KOPT-K1 (cell line): ENCODE measurements at regions not wholly inside any gene's neighbourhood (a gene's known extent, or its start where the extent isn't known, plus 50 kb on each side); places are given as distances from the start of the nearest gene placed in this dataset.

Experiments
- H3K27ac ChIP-seq: fragments of 200-600 bp; sonication (generic); 2 replicates; pipeline ENCODE4 v1.5.1; 2016; ENCODE audit warnings: antibody characterized with exemption, mild to moderate bottlenecking, low read depth, low read length; ENCODE audit not compliant: poor library complexity, severe bottlenecking
- H3K36me3 ChIP-seq: fragments of 200-600 bp; sonication (generic); 2 replicates; pipeline ENCODE4 v1.5.1; 2017; ENCODE audit warnings: antibody characterized with exemption, mild to moderate bottlenecking, low read length, moderate library complexity; ENCODE audit not compliant: insufficient read depth
- H3K9me3 ChIP-seq: fragments of 200-600 bp; sonication (generic); 2 replicates; pipeline ENCODE4 v1.5.1; 2017; ENCODE audit warnings: antibody characterized with exemption, low read length, mild to moderate bottlenecking; ENCODE audit not compliant: insufficient read depth, poor library complexity, severe bottlenecking

DNA sequence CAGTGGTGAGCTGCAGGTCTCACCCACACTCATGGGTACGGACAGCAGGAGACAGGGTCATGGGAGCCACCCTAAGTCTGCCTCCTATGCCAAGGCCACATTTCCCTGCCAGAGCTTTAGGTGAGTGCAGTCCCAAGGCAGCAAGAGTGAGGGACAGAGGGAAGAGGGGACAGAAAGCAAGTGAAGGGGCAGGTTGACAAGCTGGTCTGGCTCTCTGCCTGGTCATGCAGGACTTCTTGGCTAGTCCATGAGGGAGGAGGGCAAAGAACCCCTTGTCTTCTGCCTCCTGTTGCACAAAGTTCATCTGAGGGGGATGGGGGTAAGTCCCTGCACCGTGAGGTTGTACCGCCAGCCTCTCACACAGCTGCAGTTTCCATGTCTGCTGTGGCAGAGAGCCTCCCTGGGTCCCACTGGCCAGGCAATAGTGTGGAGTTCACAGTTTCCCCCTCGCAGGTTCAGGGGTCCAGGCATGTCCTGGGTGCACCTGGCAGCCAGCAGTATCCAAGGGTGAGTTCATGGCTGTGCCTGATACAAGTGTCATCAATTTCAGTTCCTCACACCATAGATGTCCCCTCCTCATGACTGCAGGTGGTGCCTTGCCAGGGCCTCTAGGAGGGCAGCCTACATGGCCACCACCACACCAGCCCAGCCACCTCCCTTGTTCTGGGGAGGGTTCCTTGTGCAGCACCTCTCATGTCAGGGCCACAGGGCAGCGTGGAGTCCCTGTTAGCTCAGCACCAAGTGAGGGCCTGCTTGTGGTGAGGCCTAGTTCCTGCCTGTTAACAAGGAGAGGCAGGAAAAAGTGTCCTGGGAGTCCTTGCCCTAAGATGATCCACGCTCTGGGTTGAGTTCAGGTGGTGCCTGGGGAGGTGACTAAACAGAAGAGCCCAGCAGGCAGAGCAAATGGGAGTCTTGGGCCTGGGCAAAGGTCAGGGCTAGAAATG, 72.5 kb downstream of the ADRA2C start:
- Histone ChIP-seq H3K27ac (no peak overlapping the region), H3K36me3 (no peaks in the 10 kb centered on the region), H3K9me3 (no peaks in the 10 kb centered on the region)

GRCh38 chr4:3845094-3845743, 79.0 kb downstream of the ADRA2C start:
- Histone ChIP-seq H3K27ac (no peak overlapping the region), H3K36me3 (no peaks in the 10 kb centered on the region), H3K9me3 (peaks cover 3% of the 10 kb centered on the region)

DNA sequence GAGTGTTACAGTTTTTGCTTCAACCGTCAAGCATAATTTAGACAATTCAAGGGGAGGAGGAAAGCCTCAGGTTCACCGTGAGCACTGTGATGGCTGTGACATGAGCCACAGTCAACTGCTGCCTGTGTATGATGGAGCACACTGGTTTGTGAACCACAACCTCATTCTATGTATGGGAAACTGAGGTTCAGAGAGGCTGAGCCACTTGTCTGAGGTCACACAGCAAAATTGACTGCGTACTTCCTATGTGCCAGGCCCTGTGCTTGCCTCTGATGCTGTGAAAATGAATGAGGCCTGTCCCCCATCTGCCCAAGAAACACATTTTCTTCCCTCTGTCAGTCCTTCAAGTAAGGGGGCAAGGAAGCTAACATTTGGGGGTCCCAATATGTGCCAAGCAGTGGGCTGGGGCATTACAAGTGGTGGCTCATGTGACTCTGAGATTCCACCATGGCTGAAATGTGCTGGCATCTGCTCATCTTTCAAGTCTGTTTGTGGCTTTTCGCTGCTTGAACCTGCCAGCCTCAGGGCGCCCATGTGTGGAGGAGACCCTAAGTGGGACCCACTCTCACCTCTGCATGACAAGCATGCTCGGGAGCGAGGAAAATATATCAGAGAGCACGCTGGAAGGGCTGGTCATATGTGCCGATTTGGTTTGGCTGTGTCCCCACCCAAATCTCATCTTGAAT, 79.7 kb downstream of the ADRA2C start:
- Histone ChIP-seq H3K27ac (no peak overlapping the region), H3K9me3 (peaks cover 4% of the 10 kb centered on the region), H3K36me3 (no peaks in the 10 kb centered on the region)

DNA sequence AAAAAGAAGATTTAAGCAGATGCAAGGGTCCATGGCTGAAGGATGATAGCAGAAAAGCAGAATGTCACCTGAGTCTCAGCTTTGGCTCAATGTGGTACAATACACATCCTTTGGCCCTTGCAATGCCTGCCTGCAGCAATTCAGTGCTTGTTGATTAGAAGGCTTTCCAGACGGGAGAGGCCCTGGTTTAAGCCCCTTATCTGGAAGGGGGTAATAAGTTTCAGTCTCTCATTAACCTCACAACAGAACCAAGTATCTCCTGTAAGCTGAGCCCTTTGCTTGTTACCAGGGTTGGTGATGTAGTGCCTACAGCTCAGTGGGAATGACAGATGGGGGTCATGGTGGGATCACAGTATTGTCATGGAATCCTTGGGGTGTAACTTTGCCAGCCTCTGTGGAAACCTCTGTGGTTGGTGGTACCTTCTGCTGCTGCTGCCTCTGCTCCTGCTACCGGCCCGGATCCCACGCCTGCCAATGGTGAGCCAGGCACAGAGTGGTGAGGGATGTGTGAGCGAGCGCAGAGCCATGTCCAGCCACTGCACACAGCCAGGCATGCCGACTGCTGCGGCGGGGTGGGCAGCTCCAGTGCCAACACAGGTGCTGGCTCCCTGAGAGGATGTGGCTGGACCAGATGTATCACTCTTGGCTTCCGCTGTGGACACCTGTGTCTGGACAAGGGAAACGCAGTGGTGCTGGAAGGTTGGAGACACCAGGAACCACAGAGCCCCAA, 81.2 kb downstream of the ADRA2C start:
- Histone ChIP-seq H3K36me3 (no peaks in the 10 kb centered on the region), H3K9me3 (peaks cover 4% of the 10 kb centered on the region), H3K27ac (no peak overlapping the region)

- Histone ChIP-seq H3K9me3 (peaks cover 4% of the 10 kb centered on the region), H3K27ac (no peak overlapping the region), H3K36me3 (no peaks in the 10 kb centered on the region)
Observed at GRCh38 chr4:3848323-3848722, 82.1 kb downstream of the ADRA2C start.

GRCh38 chr4:3849140-3849539, 83.0 kb downstream of the ADRA2C start:
- Histone ChIP-seq H3K36me3 (no peaks in the 10 kb centered on the region), H3K27ac (no peak overlapping the region), H3K9me3 (peaks cover 4% of the 10 kb centered on the region)

- Histone ChIP-seq H3K27ac (no peak overlapping the region), H3K36me3 (no peaks in the 10 kb centered on the region), H3K9me3 (peaks cover 4% of the 10 kb centered on the region)
Observed at GRCh38 chr4:3850128-3850527, 83.9 kb downstream of the ADRA2C start.

- no peak overlapping the region for H3K27ac ChIP-seq
- H3K9me3 ChIP-seq, result peaks cover 4% of the 10 kb centered on the region
Observed at GRCh38 chr4:3851211-3851610, 85.0 kb downstream of the ADRA2C start.

GRCh38 chr4:3851881-3852280, 85.7 kb downstream of the ADRA2C start:
- no peaks in the 10 kb centered on the region for H3K36me3 ChIP-seq
- no peak overlapping the region for H3K27ac ChIP-seq
- peaks cover 4% of the 10 kb centered on the region for H3K9me3 ChIP-seq

More at GRCh38 chr4:3851211-3851610, 85.0 kb downstream of the ADRA2C start:
- no peaks in the 10 kb centered on the region for H3K36me3 ChIP-seq

DNA sequence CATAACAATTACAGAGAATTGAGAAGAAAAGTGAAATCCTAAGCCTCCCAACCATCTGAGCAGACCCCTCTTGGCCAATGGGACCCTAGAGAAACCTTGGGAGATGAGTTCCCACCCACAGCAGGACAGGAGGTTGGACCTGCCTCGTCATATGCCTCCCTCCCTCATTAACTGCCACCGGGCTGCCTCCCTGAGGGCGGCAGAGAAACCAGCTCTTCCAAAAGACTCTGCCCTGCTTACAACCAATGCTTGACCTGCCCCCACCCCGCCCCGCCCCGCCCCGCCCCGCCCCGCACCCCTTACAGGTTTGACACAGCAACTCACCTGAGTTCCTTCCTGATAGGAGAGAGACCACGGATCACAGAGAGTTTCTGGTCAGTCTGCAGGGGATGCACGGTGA, 86.1 kb downstream of the ADRA2C start:
- no peaks in the 10 kb centered on the region for H3K36me3 ChIP-seq

DNA sequence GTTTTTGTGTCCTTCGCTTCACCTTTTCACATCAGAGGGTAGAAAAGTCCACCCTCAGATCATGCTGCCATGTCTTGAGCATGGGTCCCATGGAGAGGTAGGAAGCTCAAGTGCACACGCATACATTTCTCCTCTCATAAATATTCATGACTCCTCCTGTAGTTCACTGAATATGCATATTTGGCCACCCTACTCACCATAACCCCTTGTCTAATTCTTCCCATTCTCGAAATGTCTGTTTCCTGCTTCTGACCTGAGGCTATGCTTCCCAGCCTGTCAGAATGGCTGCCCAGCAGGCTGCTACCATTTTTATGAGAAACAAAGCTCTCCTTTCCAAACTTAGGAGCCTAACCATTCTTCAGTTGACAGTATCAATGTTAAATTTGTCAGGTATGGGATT, 86.5 kb downstream of the ADRA2C start:
- peaks cover 4% of the 10 kb centered on the region for H3K9me3 ChIP-seq
- no peak overlapping the region for H3K27ac ChIP-seq
- no peaks in the 10 kb centered on the region for H3K36me3 ChIP-seq

More for the DNA sequence above, 86.1 kb downstream of the ADRA2C start:
- peaks cover 4% of the 10 kb centered on the region for H3K9me3 ChIP-seq
- H3K27ac ChIP-seq, result no peak overlapping the region

DNA sequence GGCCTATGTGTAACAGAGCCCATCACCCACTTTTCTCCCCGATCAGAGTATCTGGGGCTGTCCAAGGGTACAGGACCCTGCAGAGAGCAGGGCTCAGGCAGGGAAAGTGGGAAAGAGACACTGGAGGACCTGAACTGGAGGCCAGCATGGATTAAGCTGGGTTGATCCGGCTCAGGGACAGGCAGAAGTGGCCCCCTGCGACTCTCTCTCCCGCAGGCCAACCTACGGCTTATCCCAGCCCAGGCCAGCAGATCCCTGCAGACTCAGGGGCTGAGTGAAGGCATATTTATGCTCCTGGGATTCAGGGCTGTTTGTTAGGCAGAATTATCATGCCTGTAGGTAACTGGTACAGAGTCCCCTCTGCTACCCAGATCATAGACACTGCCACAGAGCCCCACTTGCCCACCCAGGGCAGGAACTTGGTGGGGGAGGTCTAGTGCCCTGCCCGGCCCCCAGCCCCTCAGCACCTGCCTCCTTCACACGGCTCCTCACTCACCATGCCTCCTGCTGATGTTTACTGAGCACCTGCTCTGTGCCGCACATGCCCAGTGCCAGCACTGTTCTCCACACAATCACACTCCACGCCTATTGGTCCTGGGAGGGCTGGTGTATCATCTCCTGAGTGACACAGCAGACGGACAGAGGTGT, 87.3 kb downstream of the ADRA2C start:
- Histone ChIP-seq H3K9me3 (peaks cover 4% of the 10 kb centered on the region), H3K27ac (no peak overlapping the region), H3K36me3 (no peaks in the 10 kb centered on the region)

GRCh38 chr4:3854661-3855060, 88.5 kb downstream of the ADRA2C start:
- Histone ChIP-seq H3K9me3 (peaks cover 4% of the 10 kb centered on the region), H3K27ac (no peak overlapping the region), H3K36me3 (no peaks in the 10 kb centered on the region)

DNA sequence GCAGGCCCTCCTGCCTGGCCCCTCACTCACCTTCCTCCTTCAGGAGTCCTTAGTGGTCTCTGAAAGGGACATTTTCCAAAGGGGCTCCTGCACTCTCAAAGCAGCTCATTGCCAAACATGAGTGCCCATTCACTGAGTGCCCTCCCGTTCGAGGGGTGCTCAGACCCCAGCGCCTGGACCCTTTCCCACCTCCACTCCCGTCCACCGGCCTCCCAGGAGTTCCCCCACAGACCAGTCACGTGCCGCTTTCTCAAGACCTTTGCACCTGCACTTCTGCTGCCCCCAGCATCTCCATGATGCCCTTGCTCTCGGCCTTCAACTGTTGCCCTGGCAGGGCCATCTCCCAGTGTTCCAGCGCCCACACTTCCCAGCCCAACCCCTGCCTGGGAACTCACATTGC, 89.5 kb downstream of the ADRA2C start:
- H3K27ac ChIP-seq, result no peak overlapping the region
- no peaks in the 10 kb centered on the region for H3K9me3 ChIP-seq
- no peaks in the 10 kb centered on the region for H3K36me3 ChIP-seq
